Vagina (tissue), 2 donors: ENCODE measurements at regions not wholly inside any gene's neighbourhood (a gene's known extent, or its start where the extent isn't known, plus 50 kb on each side); places are given as distances from the start of the nearest gene placed in this dataset.

Experiments
- POLR2A ChIP-seq, 2 donors: fragments of 450-650 bp; IDR thresholded peaks; one replicate each; pipeline ENCODE4 v1.6.1; 2017; ENCODE audit warnings: antibody characterized with exemption in 2 of 2, mild to moderate bottlenecking in 2 of 2, moderate library complexity in 2 of 2
- POLR2AphosphoS5 ChIP-seq, 2 donors: sonication (generic); formaldehyde crosslinking; IDR thresholded peaks; one replicate each; pipeline ENCODE4 v1.9.0; 2017; ENCODE audit warnings: antibody characterized with exemption in 2 of 2, mild to moderate bottlenecking in 2 of 2, low read depth in 1 of 2; ENCODE audit not compliant: insufficient read depth in 1 of 2
- TF ChIP-seq, protein P1 (sequence below), 3 experiments: fragments of 450-650 bp in 2 of 3; fragments of 200-600 bp in 1 of 3; sonication (generic) in 1 of 3; IDR thresholded peaks; one replicate each; pipeline ENCODE4 v1.5.1; 2017 to 2019; ENCODE audit warnings: antibody characterized with exemption in 3 of 3, mild to moderate bottlenecking in 2 of 3, moderate library complexity in 2 of 3

DNA sequence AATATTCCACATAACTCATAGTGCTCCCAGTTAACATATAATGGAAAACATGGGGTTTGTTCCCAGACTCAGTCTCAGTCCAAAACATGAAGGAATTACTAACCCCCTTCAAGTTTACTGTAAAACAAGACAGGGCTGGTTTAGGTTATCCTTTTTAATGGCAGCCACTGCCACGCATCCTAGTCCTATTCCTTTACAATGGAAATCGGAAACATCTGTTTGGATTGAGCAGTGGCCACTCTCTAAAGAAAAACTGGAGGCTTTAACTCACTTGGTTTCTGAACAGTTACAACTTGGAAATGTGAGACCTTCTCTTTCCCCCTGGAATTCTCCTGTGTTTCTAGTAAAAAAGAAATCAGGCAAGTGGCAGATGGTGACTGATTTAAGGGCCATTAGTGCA is 609.9 kb upstream of the ACO1 start:
- TF ChIP-seq, protein P1, sequence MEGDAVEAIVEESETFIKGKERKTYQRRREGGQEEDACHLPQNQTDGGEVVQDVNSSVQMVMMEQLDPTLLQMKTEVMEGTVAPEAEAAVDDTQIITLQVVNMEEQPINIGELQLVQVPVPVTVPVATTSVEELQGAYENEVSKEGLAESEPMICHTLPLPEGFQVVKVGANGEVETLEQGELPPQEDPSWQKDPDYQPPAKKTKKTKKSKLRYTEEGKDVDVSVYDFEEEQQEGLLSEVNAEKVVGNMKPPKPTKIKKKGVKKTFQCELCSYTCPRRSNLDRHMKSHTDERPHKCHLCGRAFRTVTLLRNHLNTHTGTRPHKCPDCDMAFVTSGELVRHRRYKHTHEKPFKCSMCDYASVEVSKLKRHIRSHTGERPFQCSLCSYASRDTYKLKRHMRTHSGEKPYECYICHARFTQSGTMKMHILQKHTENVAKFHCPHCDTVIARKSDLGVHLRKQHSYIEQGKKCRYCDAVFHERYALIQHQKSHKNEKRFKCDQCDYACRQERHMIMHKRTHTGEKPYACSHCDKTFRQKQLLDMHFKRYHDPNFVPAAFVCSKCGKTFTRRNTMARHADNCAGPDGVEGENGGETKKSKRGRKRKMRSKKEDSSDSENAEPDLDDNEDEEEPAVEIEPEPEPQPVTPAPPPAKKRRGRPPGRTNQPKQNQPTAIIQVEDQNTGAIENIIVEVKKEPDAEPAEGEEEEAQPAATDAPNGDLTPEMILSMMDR (IDR thresholded peaks at IDR 0.05), result no peak
- no peak for TF ChIP-seq POLR2A (IDR thresholded peaks at IDR 0.05)
- no peak for TF ChIP-seq POLR2AphosphoS5 (IDR thresholded peaks at IDR 0.05; ENCODE audit: insufficient read depth in 1 of 2, low read depth in 1 of 2)
